ENCODE measurements at regions not wholly inside any gene's neighbourhood (a gene's known extent, or its start where the extent isn't known, plus 50 kb on each side); places are given as distances from the start of the nearest gene placed in this dataset.
"Not testable (repeated sequence)": the region's sequence is repeated elsewhere in the genome, so short reads cannot be mapped to it uniquely, and the experiment has no call there.

- TF ChIP-seq CTCF, POLR2A (IDR thresholded peaks at IDR 0.05): not testable (repeated sequence)
Observed at GRCh38 chr4:55280474-55280873, 65.6 kb upstream of the SRD5A3 start.
